GM12874 (cell line): ENCODE measurements at regions not wholly inside any gene's neighbourhood (a gene's known extent, or its start where the extent isn't known, plus 50 kb on each side); places are given as distances from the start of the nearest gene placed in this dataset.

Experiments used
- CTCF ChIP-seq: IDR thresholded peaks from 2 replicates; pipeline ENCODE4 v1.5.1; 2011; ENCODE audit warnings: low read depth, mild to moderate bottlenecking, control low read depth, low read length, moderate library complexity; ENCODE audit not compliant: insufficient read depth

GRCh38 chr6:9186148-9186547, 750.8 kb upstream of the SLC35B3 start:
- no peak for TF ChIP-seq CTCF

GRCh38 chr6:9178071-9178470, 742.7 kb upstream of the SLC35B3 start:
- TF ChIP-seq CTCF: no peak

GRCh38 chr6:9173229-9173628, 737.9 kb upstream of the SLC35B3 start:
- TF ChIP-seq CTCF: no peak

- TF ChIP-seq CTCF: no peak
Observed at GRCh38 chr6:9172096-9172495, 736.8 kb upstream of the SLC35B3 start.

- no peak for TF ChIP-seq CTCF
Observed at GRCh38 chr6:9168669-9169068, 733.3 kb upstream of the SLC35B3 start.

- no peak for TF ChIP-seq CTCF
Observed at GRCh38 chr6:9161731-9162130, 726.4 kb upstream of the SLC35B3 start.

- no peak for TF ChIP-seq CTCF
Observed at GRCh38 chr6:9159051-9159450, 723.7 kb upstream of the SLC35B3 start.

GRCh38 chr6:9155836-9156235, 720.5 kb upstream of the SLC35B3 start:
- TF ChIP-seq CTCF: no peak
